Tongue (tissue), 1 donor: ENCODE measurements at regions not wholly inside any gene's neighbourhood (a gene's known extent, or its start where the extent isn't known, plus 50 kb on each side); places are given as distances from the start of the nearest gene placed in this dataset.
"Not testable (repeated sequence)": the region's sequence is repeated elsewhere in the genome, so short reads cannot be mapped to it uniquely, and the experiment has no call there.

Experiments
- DNase-seq: peaks from one replicate; pipeline ENCODE4 v3.0.0-alpha.2; 2015

- no peak for DNase-seq
These were observed 56.2 kb upstream of the TNPO1 start for GRCh38 chr5:72760259-72760658.

DNA sequence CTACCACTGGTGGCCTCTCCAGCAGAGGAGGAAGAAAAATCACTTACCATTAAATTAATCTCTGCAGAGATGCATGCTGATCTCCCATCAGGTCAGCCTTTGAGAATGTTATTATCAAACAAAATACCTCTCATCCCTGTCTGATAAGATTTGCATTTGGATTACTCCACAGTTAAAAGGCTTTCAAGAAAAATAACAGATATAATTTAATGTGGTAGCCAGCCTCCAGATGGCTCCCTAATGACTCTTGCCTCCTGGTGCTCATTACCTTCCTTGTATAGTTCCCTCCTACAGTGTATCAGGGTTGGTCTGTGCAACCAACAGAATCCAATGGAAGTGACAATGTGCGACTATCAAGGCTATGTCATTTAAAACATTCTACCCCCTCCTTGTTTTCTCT is 63.6 kb upstream of the TNPO1 start:
- no peak for DNase-seq

DNA sequence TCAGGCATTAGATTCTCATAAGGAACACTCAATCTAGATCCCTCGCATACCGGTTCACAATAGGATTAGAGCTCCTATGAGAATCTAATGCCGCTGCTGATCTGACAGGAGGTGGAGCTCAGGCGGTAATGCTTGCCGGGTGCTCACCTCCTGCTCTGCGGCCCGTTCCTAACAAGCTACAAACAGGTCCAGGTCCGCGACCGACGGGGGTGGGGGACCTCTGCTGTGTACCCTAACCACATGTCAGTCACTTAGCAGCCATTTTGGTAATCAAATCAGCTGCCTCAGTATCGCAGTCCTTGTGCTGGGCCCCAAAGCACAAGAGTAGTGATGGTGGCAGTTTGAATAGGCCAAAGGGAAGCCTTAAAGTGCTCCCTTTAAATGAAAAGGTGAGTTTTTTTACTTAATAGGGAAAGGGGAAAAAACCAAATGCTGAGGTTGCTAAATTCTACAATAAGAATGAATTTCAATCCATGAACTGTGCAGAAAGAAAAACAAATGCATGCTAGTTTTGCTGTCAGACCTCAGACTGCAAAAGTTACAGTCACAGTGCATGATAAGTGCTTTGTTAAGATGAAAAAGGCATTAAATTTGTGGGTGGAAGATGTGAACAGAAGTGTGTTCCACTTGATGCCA is 67.0 kb upstream of the TNPO1 start:
- DNase-seq: no peak

DNA sequence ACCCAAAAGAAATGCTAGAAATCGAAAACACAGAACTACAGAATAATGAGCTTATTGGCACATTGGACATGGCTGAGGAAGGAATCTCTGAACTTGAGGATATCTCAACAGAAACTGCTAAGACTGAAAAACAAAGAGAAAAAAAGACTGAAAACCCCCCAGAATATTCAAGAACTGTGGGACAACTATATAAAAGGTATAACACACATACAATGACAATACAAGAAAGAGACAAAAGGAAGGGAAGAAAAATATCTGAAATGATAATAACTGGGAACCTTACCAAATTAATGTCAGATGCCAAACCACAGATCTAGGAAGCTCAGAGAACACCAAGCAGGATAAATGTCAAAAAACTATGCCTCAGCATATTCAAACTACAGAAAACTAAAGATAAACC is 68.6 kb upstream of the TNPO1 start:
- no peak for DNase-seq

DNA sequence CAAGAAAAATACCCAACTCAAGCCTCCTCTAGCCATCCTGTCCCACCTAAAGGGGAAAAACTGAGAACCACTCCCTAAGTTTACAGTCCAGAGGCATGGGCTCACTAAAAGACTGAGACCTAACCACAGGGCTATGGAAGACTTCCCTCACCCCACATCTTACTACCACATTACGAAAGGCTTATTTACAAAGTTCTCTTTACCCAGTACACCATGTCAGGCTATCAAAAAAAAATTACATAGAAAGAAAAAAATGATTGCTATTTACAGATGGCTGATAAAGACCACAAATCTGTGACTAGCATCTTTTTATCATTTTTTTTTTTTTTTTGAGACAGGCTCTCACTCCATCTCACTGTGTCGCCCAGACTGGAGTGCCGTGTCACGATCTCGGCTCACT is 69.7 kb upstream of the TNPO1 start:
- no peak for DNase-seq

DNA sequence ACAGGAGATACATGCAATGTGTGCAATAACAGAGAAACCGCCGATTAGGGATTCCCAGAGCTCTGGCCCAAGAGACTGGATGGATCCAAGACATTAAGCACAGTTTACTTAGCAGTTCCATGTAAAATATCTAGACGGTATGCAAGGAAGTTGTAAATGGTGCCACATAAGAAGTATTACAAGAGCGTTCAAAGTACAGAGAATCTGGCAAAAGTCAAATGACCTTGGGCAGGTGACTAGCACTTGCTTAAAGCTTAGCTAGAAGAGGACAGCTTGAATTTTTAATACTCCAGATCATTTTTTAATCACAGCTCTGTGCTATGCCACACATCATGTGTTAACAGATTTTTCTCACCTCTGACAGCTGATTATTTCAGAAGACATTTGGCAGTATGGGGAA is 72.3 kb upstream of the TNPO1 start:
- DNase-seq: no peak

DNA sequence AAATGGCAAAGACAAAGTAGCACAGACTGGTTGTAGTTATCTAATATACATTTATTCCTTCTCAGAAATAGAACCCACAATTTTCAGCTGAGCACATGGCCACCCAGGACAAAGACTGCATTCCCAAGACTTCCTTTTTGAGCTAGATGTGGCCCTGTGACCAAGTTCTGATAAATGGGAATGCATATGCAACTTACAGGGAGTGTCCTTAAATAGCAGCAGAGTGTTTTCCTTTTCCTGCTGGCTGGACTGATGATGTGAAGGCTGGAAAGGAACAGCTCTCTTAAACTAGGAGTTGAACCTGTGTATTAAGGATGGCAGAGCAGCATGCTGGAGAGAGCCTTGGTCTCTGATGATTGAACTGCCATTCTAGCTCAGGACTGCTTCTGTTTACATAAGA is 74.7 kb upstream of the TNPO1 start:
- no peak for DNase-seq

GRCh38 chr5:72733810-72734209 is 82.7 kb upstream of the TNPO1 start:
- DNase-seq: no peak

- no peak for DNase-seq
These were observed 92.9 kb upstream of the TNPO1 start for GRCh38 chr5:72723581-72723980.

DNA sequence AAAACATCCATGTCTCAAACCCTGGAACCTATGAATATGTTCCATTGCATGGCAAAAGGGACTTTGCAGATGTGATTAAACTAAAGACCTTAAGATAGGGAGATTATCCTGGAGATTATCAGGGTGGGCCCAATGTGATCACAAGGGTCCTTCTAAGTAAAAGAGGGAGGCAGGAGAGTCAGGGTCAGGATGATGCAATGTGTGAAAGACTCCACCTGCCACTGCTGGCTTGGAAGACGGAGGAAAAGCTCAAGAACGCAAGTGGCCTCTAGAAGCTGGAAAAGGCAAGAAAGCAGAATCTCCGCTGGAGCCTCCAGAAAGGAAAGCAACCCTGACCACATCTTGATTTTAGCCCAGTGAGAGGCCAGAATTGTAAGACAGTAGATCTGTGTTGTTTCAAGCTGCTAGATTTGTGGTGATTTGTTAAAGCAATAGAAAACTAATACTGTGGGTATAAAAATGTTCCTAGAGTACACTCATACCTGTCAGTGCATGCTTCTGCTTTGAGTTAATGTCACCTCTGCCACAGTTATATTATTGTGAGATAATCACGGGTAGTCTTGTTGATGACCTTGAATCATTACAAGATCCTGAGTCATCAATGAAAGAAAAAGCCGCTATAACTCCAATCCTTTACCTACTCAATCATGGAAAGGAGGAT is 93.5 kb upstream of the TNPO1 start:
- no peak for DNase-seq

DNA sequence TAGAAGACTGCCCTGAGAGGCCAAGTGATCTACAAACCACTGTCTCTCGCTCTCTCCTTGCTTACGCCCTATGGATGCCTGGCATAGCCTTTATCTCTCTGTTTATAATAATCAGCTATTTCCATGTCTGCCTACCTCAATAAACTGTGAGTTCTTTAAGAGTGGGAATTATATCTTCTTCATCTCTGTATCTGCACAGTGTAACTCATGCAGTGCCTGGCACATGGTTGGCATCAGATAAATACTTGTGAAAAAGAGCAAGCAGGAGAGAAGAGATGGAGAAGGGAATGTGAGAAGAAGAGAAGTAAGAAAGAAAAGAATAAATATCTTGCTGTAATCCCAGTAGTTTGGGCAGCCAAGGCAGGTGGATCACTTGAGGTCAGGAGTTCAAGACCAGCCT is 94.6 kb upstream of the TNPO1 start:
- no peak for DNase-seq

DNA sequence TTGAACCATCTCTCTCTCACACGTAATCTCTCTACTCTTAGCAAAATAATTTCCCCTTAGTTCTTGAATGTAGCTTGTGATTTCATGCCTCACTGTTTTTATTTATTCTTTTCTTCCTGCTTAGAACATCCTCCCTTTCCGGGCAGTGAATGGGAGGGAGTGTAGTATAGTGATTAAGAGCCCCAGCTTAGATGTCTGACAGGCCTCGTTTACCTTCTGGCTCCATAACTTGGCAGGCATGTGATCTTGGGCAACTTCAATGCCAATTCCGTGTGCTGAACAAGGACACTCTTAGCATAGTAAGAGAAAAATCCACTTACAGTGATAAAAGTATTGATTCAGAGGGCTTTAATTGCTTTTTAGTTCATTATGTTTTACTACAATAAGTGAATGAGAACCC is 96.3 kb upstream of the TNPO1 start:
- no peak for DNase-seq

DNA sequence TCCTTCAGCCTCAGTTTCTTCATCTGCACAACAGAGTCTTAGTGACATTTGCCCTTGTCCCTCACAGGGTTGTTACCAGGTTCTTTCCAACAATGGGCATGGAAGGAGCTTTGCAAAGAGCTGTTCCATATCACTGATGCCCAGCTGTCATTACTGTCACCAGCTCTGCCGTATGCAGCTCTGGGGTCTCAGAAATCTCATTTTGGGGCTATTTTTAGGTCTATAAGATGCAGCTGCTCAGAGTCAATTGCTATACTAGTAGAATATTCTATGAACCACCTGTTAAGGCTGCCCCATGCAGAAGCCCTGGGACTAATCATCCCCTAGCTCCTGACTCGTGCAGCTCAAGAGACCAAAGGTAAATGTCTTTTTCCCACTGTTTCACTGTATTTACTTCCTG is 105.1 kb upstream of the TNPO1 start:
- DNase-seq: peak; percentile 82

GRCh38 chr5:72709341-72709740 is 107.1 kb upstream of the TNPO1 start:
- peak; percentile 44 for DNase-seq

DNA sequence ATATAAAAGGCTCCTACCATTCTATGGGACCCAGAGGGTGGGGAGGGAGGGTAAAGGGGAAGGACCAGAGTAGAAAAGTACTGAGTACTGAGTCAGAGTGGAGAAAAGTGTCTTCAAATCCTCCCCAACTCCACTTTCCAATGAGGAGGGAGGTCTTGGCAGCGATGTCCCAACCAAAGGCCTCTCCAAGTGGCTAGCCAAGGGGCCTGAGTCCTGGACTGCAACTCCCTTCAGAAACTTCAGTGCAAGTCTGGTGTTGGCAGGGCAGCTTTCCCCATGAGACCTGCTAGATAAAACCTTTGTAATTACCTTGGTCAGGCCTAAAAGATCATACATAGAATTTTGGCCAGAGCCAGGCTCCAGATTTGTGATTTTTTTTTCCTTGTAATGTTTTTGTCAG is 111.3 kb upstream of the TNPO1 start:
- no peak for DNase-seq

DNA sequence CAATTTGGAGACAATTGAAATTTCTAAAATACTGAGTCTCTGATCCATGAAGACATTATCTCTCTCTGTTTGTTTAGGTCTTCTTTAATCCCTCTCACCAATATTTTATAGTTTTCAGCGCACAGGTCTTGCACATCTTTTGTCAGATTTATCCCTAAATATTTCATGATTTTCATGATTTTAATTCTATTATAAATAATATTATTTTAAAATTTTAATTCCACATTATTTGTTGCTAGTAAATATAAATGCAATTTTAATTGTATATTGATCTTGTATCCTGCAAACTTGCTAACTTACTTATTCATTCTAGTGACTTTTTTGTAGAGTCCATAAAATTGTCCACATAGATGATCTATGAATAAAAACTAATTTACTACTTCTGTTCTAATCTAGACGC is 112.6 kb upstream of the TNPO1 start:
- no peak for DNase-seq

- no peak for DNase-seq
These were observed 113.5 kb upstream of the TNPO1 start for GRCh38 chr5:72702881-72703434.

- DNase-seq: not testable (repeated sequence)
These were observed 114.4 kb upstream of the TNPO1 start for GRCh38 chr5:72702105-72702504.

DNA sequence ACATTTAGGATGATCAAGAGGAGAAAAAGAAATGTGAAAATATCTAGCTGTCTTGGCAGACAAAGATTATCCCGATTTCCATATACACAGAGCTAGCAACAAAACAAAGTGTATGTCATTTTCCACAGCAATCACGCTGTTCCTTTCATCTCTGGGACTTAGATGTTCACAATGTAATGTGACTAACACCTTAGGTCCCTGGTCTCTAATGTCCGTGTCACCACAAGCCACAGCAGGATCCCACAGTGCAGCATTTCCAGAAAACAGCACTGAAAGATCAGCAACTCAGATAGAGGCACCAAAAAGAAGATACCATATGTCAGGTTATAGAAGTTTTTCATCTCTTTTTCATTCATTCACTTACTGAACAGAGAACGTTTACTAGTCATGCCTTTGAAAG is 118.0 kb upstream of the TNPO1 start:
- no peak for DNase-seq

DNA sequence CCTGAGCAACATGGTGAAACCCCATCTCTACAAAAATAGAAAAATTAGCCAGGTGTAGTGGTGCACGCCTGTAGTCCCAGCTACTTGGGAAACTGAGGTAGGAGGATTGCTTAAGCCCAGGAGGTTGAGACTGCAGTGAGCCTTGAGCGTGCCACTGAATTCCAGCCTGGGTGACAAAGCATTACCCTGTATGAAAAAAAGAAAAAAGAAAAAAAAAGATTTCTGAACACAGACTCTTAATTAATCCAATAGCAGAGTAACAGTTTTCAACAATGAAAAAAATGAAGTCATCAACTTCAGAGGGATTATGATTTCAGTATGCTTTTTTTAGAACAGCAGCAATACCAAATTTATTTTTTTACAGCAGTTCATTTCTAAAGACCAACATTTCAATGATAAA is 118.8 kb upstream of the TNPO1 start:
- no peak for DNase-seq

DNA sequence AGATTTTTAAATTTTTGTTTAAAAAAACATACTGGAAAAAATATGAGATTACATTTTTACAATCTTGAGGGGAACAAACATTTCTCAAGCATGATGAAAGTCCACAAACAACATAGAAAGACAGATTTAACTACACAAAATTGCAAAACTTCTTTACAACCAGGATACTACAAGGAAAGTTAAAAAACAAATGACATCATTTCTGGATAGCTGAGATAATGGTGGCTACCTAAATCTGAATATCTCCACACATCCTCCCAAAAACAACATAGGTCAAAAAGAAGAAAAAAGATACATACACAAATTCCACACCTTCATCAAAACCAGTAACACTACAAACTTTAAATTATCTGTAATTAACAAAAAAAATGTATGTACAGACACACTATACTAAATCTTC is 120.8 kb upstream of the TNPO1 start:
- DNase-seq: no peak

DNA sequence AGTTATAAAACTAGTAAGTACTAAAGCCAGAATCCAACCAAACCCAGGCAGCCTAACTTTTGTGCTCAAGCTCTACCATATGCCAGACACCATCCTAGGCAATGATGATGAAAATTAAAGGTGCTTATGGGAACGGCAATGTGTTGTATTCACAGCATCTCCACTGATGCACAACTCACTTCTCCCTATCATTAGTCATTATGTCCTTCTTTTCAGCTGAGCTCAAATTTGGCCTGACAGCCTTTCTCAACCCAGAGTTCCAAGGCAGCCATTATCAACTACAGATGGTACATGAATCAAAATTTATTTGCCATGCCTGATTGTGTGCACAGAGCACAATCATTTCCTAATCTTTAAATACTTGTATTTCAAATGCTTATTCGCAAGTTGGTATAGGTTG is 121.6 kb upstream of the TNPO1 start:
- DNase-seq: no peak

- DNase-seq: no peak
These were observed 122.8 kb upstream of the TNPO1 start for GRCh38 chr5:72693546-72694205.
